ENCODE measurements at regions not wholly inside any gene's neighbourhood (a gene's known extent, or its start where the extent isn't known, plus 50 kb on each side); places are given as distances from the start of the nearest gene placed in this dataset.

DNA sequence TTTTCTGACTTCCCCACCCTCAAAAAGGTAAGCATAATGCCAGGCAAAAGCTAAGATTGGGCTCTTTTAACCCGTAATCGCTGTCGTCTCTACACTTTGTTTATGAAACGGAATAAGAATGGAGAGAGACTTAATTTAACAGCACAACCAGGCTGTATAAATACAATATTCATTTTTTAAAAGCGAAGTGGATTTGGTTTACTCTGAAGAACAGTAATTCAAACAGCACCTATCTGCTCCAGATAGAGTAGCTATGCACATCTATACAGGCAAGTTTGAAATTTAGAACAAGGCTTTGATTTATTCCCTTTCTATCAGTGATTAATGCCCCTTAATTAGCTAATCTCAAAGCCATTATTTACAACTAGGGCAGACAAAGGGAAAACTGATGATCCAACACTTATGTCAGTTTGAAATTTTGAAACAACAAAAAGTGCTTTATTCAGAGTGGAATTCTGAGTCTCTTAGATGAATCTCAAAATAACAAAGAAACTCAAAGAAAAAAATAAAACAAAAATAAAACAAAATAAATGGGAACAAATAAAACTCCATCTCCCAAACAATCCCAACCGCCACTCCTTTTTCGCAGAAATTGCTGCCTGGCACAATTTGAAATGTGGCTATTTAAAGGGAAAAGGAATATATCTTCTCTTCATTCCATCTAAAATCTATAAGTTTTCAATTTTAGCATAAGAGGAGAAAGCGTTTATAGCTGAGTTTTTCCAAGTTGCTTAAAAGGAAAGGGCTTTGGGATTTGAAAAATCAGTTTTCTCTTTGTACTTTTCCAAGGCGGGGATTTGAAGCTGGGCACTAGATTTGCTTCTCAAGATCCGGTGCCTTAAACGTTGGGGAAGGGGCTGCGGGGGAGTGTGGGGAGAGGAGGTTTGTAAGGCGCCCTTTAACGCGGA lies 298.6 kb downstream of the PARP8 start:
- TF ChIP-seq EZH2 (IDR thresholded peaks at IDR 0.05; ENCODE audit: borderline replicate concordance, low read depth, low read length, severe bottlenecking) (no peak), POLR2A (IDR thresholded peaks at IDR 0.05; ENCODE audit: low read depth, low read length) (no peak), MYC (IDR thresholded peaks at IDR 0.05; ENCODE audit: low read depth, low read length) (no peak), FOS (IDR thresholded peaks at IDR 0.05; ENCODE audit: borderline replicate concordance, insufficient read depth, low read length) (no peak), JUN (IDR thresholded peaks at IDR 0.05; ENCODE audit: borderline replicate concordance, insufficient read depth, insufficient read length, low read depth) (no peak)
- TF ChIP-seq, protein P1, sequence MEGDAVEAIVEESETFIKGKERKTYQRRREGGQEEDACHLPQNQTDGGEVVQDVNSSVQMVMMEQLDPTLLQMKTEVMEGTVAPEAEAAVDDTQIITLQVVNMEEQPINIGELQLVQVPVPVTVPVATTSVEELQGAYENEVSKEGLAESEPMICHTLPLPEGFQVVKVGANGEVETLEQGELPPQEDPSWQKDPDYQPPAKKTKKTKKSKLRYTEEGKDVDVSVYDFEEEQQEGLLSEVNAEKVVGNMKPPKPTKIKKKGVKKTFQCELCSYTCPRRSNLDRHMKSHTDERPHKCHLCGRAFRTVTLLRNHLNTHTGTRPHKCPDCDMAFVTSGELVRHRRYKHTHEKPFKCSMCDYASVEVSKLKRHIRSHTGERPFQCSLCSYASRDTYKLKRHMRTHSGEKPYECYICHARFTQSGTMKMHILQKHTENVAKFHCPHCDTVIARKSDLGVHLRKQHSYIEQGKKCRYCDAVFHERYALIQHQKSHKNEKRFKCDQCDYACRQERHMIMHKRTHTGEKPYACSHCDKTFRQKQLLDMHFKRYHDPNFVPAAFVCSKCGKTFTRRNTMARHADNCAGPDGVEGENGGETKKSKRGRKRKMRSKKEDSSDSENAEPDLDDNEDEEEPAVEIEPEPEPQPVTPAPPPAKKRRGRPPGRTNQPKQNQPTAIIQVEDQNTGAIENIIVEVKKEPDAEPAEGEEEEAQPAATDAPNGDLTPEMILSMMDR (IDR thresholded peaks at IDR 0.05; ENCODE audit: extremely low read depth in 1 of 2, insufficient read depth in 1 of 2, low read depth in 1 of 2, low read length in 2 of 2): no peak
- TF ChIP-seq, protein P2, sequence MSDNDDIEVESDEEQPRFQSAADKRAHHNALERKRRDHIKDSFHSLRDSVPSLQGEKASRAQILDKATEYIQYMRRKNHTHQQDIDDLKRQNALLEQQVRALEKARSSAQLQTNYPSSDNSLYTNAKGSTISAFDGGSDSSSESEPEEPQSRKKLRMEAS (IDR thresholded peaks at IDR 0.05; ENCODE audit: insufficient read depth, insufficient read length): no peak

All from endothelial cell of umbilical vein (primary cell).